H1 (cell line): ENCODE measurements at regions not wholly inside any gene's neighbourhood (a gene's known extent, or its start where the extent isn't known, plus 50 kb on each side); places are given as distances from the start of the nearest gene placed in this dataset.
A peak's percentile ranks its signal among the peaks of the same experiment; 100 is the strongest.

Source experiments
- CTCF ChIA-PET: fragments of 300-600 bp; sonication (Branson Sonifier 250); formaldehyde crosslinking; loops from one replicate; lab custom pipeline; 2021; ENCODE audit not compliant: partially characterized antibody; lab: Charles Lee
- POLR2A ChIA-PET: fragments of 300-600 bp; sonication (Branson Sonifier 250); formaldehyde crosslinking; loops from one replicate; lab custom pipeline; 2021; ENCODE audit warnings: inconsistent platforms; ENCODE audit not compliant: partially characterized antibody; lab: Charles Lee
- DNase-seq, 2 experiments: peaks; one replicate each; pipeline versions ENCODE4 v3.0.0 to v3.0.0-alpha.2; 2010 to 2022; ENCODE audit warnings: low spot score in 2 of 2, low read depth in 1 of 2, mixed read lengths in 1 of 2
- FAIRE-seq: peaks from 2 replicates; lab custom pipeline; 2011; peaks lifted over from hg19 to GRCh38; lab: Jason Lieb, UNC
- H2AFZ ChIP-seq: 2 replicates; pipeline ENCODE4 v1.8.1; 2012; ENCODE audit warnings: low read length, inconsistent platforms
- H2AK5ac ChIP-seq: 2 replicates; pipeline ENCODE4 v1.6.1; 2013; ENCODE audit warnings: low read depth, low read length
- H2BK120ac ChIP-seq: replicated peaks from 2 replicates; pipeline ENCODE3; 2013; ENCODE audit warnings: low read depth, low read length, inconsistent platforms
- H2BK12ac ChIP-seq: 2 replicates; pipeline ENCODE4 v1.6.1; 2013; ENCODE audit warnings: low read depth, low read length
- H2BK15ac ChIP-seq: 2 replicates; pipeline ENCODE4 v1.6.1; 2013; ENCODE audit warnings: low read length
- H2BK20ac ChIP-seq: 2 replicates; pipeline ENCODE4 v1.6.1; 2013; ENCODE audit warnings: low read length
- H2BK5ac ChIP-seq: 2 replicates; pipeline ENCODE4 v1.6.1; 2013; ENCODE audit warnings: low read depth, low read length
- H3K14ac ChIP-seq: 2 replicates; pipeline ENCODE4 v1.6.1; 2013; ENCODE audit warnings: inconsistent platforms; ENCODE audit not compliant: insufficient read length
- H3K18ac ChIP-seq: 2 replicates; pipeline ENCODE4 v1.6.1; 2013; ENCODE audit warnings: low read length; ENCODE audit errors: extremely low read depth
- H3K23ac ChIP-seq: 2 replicates; pipeline ENCODE4 v1.6.1; 2013; ENCODE audit warnings: inconsistent platforms; ENCODE audit not compliant: insufficient read length
- H3K23me2 ChIP-seq: 2 replicates; pipeline ENCODE4 v1.6.1; 2013; ENCODE audit warnings: low read depth, low read length
- H3K27ac ChIP-seq: 2 replicates; pipeline ENCODE4 v1.6.1; 2011; ENCODE audit warnings: low read depth, low read length, inconsistent platforms
- H3K27me3 ChIP-seq, 4 experiments: replicated peaks in 1 of 4; 1 replicate in 1 of 4; 2 replicates in 3 of 4; pipeline versions ENCODE4 v1.6.1 to v1.8.1; 2011 to 2013; ENCODE audit warnings: low read length in 3 of 4, mild to moderate bottlenecking in 3 of 4, inconsistent platforms in 2 of 4, mixed read lengths in 2 of 4, moderate library complexity in 1 of 4; ENCODE audit not compliant: control insufficient read depth in 3 of 4, insufficient read depth in 3 of 4; ENCODE audit errors: extremely low read depth in 1 of 4
- H3K36me3 ChIP-seq, 4 experiments: 2 replicates each; pipeline versions ENCODE4 v1.6.1 to v1.8.1; 2011 to 2013; ENCODE audit warnings: mild to moderate bottlenecking in 4 of 4, low read length in 3 of 4, moderate library complexity in 2 of 4, control low read depth in 1 of 4, inconsistent platforms in 1 of 4; ENCODE audit not compliant: insufficient read depth in 4 of 4, control insufficient read depth in 2 of 4
- H3K4ac ChIP-seq: replicated peaks from 2 replicates; pipeline ENCODE3; 2013; ENCODE audit warnings: low read length, low read depth, mixed read lengths, inconsistent platforms; ENCODE audit not compliant: insufficient read length
- H3K4me1 ChIP-seq, 4 experiments: replicated peaks in 1 of 4; 1 replicate in 1 of 4; 2 replicates in 3 of 4; pipeline versions ENCODE4 v1.6.1 to v1.8.1; 2011 to 2013; ENCODE audit warnings: low read length in 3 of 4, inconsistent platforms in 2 of 4, mixed read lengths in 1 of 4; ENCODE audit not compliant: insufficient read depth in 4 of 4, control insufficient read depth in 3 of 4
- H3K4me2 ChIP-seq, 2 experiments: 2 replicates each; pipeline versions ENCODE4 v1.6.1 to v1.8.1; 2011 to 2013; ENCODE audit warnings: low read depth in 2 of 2, low read length in 2 of 2, control low read depth in 1 of 2, inconsistent platforms in 1 of 2, mild to moderate bottlenecking in 1 of 2; ENCODE audit not compliant: insufficient read depth in 1 of 2
- H3K4me3 ChIP-seq, 4 experiments: fragments of 200-600, 300-600 bp in 1 of 4; sonication (generic), shearing (Covaris generic), sonication (Bioruptor Twin) in 1 of 4; 2 replicates each; pipeline versions ENCODE4 v1.5.1 to v1.8.1; 2011 to 2016; ENCODE audit warnings: low read length in 4 of 4, low read depth in 3 of 4, control low read depth in 2 of 4, inconsistent platforms in 2 of 4, mild to moderate bottlenecking in 2 of 4, mixed read lengths in 1 of 4, moderate library complexity in 1 of 4; ENCODE audit not compliant: insufficient read depth in 2 of 4; ENCODE audit errors: extremely low read depth in 1 of 4
- H3K56ac ChIP-seq: replicated peaks from 2 replicates; pipeline ENCODE3; 2013; ENCODE audit warnings: low read depth, mild to moderate bottlenecking, mixed read lengths, low read length, inconsistent platforms; ENCODE audit not compliant: insufficient read length
- H3K79me1 ChIP-seq: 2 replicates; pipeline ENCODE4 v1.6.1; 2013; ENCODE audit warnings: low read depth, low read length, control low read depth
- H3K79me2 ChIP-seq, 2 experiments: 2 replicates each; pipeline versions ENCODE4 v1.6.1 to v1.8.1; 2012 to 2013; ENCODE audit warnings: low read length in 2 of 2, mild to moderate bottlenecking in 2 of 2, inconsistent platforms in 1 of 2; ENCODE audit not compliant: insufficient read depth in 2 of 2, control insufficient read depth in 1 of 2
- H3K9ac ChIP-seq, 4 experiments: replicated peaks in 1 of 4; 1 replicate in 1 of 4; 2 replicates in 3 of 4; pipeline versions ENCODE4 v1.6.1 to v1.8.1; 2011 to 2013; ENCODE audit warnings: low read depth in 3 of 4, low read length in 3 of 4, control low read depth in 2 of 4, mild to moderate bottlenecking in 2 of 4, moderate library complexity in 2 of 4, inconsistent platforms in 1 of 4; ENCODE audit errors: extremely low read depth in 1 of 4
- H3K9me3 ChIP-seq, 2 experiments: 2 replicates each; pipeline versions ENCODE4 v1.6.1 to v1.8.1; 2012 to 2013; ENCODE audit warnings: mild to moderate bottlenecking in 2 of 2, moderate library complexity in 2 of 2, control low read depth in 1 of 2, inconsistent platforms in 1 of 2, low read depth in 1 of 2, low read length in 1 of 2, mixed read lengths in 1 of 2; ENCODE audit not compliant: insufficient read depth in 2 of 2
- H4K20me1 ChIP-seq, 2 experiments: replicated peaks in 1 of 2; 2 replicates each; pipeline versions ENCODE3 to v1.8.1; 2011 to 2013; ENCODE audit warnings: inconsistent platforms in 2 of 2, low read length in 2 of 2, mild to moderate bottlenecking in 1 of 2; ENCODE audit not compliant: insufficient read depth in 2 of 2, control insufficient read depth in 1 of 2
- H4K5ac ChIP-seq: 2 replicates; pipeline ENCODE4 v1.6.1; 2013; ENCODE audit warnings: low read length, low read depth, mixed read lengths, inconsistent platforms; ENCODE audit not compliant: insufficient read length
- H4K8ac ChIP-seq: 2 replicates; pipeline ENCODE4 v1.8.0; 2013; ENCODE audit warnings: mild to moderate bottlenecking, moderate library complexity, low read length, inconsistent platforms; ENCODE audit not compliant: insufficient read depth; ENCODE audit errors: extremely low read depth
- H4K91ac ChIP-seq: replicated peaks from 2 replicates; pipeline ENCODE3; 2013; ENCODE audit warnings: low read length, mixed read lengths, inconsistent platforms; ENCODE audit not compliant: insufficient read length
- ASH2L ChIP-seq: fragments of 200-600, 300-600 bp; sonication (generic); IDR thresholded peaks from one replicate; pipeline ENCODE4 v1.7.1; 2017; ENCODE audit warnings: low read length
- CEBPB ChIP-seq: IDR thresholded peaks from 2 replicates; pipeline ENCODE4 v1.6.1; 2012; ENCODE audit warnings: low read depth, low read length
- CHD1 ChIP-seq: IDR thresholded peaks from 2 replicates; pipeline ENCODE4 v1.6.1; 2012; ENCODE audit warnings: low read depth, low read length, improper control_type of control experiment
- JUND ChIP-seq: IDR thresholded peaks from 2 replicates; pipeline ENCODE4 v1.6.1; 2011; ENCODE audit warnings: mild to moderate bottlenecking, improper control_type of control experiment, low read length
- TEAD4 ChIP-seq: IDR thresholded peaks from 2 replicates; pipeline ENCODE4 v1.6.1; 2012; ENCODE audit warnings: low read depth, low read length, inconsistent platforms, mixed read lengths
- WGBS, 2 experiments: shearing (Covaris generic) in 1 of 2; methylation state at CpG; one replicate each; pipeline versions ENCODE4 v1.1.6 to v1.1.7; 2013 to 2015; ENCODE audit warnings: low lambda C conversion rate in 2 of 2, mixed read lengths in 2 of 2, inconsistent platforms in 1 of 2, low coverage in 1 of 2, missing lambda C conversion rate in 1 of 2; ENCODE audit not compliant: insufficient replicate concordance in 2 of 2, insufficient coverage in 1 of 2, insufficient read length in 1 of 2; ENCODE audit errors: extremely low coverage in 1 of 2, missing lambda C conversion rate in 1 of 2; 5-methylcytosine and 5-hydroxymethylcytosine counted together

DNA sequence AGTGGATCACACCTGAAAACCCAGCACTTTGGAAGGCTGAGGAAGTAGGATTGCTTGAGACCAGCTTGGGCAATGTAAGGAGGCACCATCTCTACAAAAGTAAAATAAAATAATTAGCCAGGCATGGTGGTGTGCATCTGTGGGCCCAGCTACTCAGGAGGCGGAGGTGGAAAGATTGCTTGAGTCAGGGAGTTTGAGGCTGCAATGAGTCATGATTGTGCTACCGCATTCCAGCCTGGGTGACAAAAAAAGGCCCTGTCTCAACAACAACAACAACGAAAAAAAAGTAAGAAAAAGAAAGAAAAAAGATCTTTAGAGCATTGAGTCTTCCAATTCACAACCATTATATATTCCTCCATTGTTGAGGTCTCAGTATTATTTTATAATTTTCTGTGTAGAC lies 192.4 kb upstream of the DPH6 start:
- H3K14ac ChIP-seq = no peak overlapping the region

More for the DNA sequence above, 192.4 kb upstream of the DPH6 start:
- no peak overlapping the region for H2AK5ac ChIP-seq
- no peaks in the 10 kb centered on the region for H3K79me2 ChIP-seq
- no peak overlapping the region; the same call in 1 of the 2 replicates for H3K27ac ChIP-seq
- no peak overlapping the region for H3K23ac ChIP-seq
- no peak overlapping the region for H3K18ac ChIP-seq
- ChIA-PET POLR2A (no interaction called here), CTCF (interaction anchor here (0.5 to 2.0 kb wide), 2 partner anchors 13 to 115 kb away, joined by 3 to 7 read pairs; no protein-coding TSS in a partner anchor)
- H4K20me1 ChIP-seq = no peaks in the 10 kb centered on the region
- no peaks in the 10 kb centered on the region for H3K36me3 ChIP-seq
- no peak overlapping the region for H2BK15ac ChIP-seq
- no peak overlapping the region for H2BK12ac ChIP-seq
- H2AFZ ChIP-seq = 0 out of 2 replicates have a peak overlapping the region, but pooled peaks have one; percentile 34
- H3K4ac ChIP-seq = no peak overlapping the region
- H3K9me3 ChIP-seq = no peaks in the 10 kb centered on the region
- H3K23me2 ChIP-seq = no peaks in the 10 kb centered on the region; the same call in 1 of the 2 replicates
- no peaks in the 10 kb centered on the region for H3K27me3 ChIP-seq
- H3K4me1 ChIP-seq = no peaks in the 10 kb centered on the region
- no peak overlapping the region for H3K56ac ChIP-seq
- no peak overlapping the region for H4K91ac ChIP-seq
- no peak overlapping the region for H3K4me3 ChIP-seq
- H2BK20ac ChIP-seq = no peak overlapping the region
- H3K9ac ChIP-seq = no peak overlapping the region
- H3K4me2 ChIP-seq = no peak overlapping the region
- FAIRE-seq = no peak
- WGBS, 2 experiments = 83% methylated on average over 3 of the region's 3 CpGs; no CpG with 5 or more reads in 1 of the 2 experiments
- no peak overlapping the region for H4K8ac ChIP-seq
- H2BK120ac ChIP-seq = no peak overlapping the region
- DNase-seq = no peak
- H3K79me1 ChIP-seq = no peaks in the 10 kb centered on the region
- no peak overlapping the region for H4K5ac ChIP-seq
- TF ChIP-seq TEAD4 (0 out of 2 replicates have a peak, but pooled peaks have one; percentile 28), CHD1 (no peak), JUND (peak; percentile 50; the same call in 1 of the 2 replicates), ASH2L (no peak), CEBPB (no peak)
- no peak overlapping the region for H2BK5ac ChIP-seq
